Trophoblast cell (in vitro differentiated cells and primary cell): ENCODE measurements at regions not wholly inside any gene's neighbourhood (a gene's known extent, or its start where the extent isn't known, plus 50 kb on each side); places are given as distances from the start of the nearest gene placed in this dataset.
"Not testable (repeated sequence)": the region's sequence is repeated elsewhere in the genome, so short reads cannot be mapped to it uniquely, and the experiment has no call there.

Experiments
- DNase-seq, 2 donors: peaks; one replicate each; pipeline ENCODE4 v3.0.0-alpha.2; 2016
- H2AFZ ChIP-seq: 2 replicates; pipeline ENCODE4 v1.6.1; 2013; ENCODE audit warnings: low read length, moderate library complexity, mild to moderate bottlenecking; ENCODE audit not compliant: insufficient read depth, poor library complexity
- H2AK5ac ChIP-seq: 2 replicates; pipeline ENCODE4 v1.6.1; 2013; ENCODE audit warnings: mild to moderate bottlenecking, low read length
- H2BK120ac ChIP-seq: 2 replicates; pipeline ENCODE4 v1.6.1; 2013; ENCODE audit warnings: low read length, mild to moderate bottlenecking, moderate library complexity; ENCODE audit not compliant: insufficient read depth, poor library complexity
- H2BK12ac ChIP-seq: 2 replicates; pipeline ENCODE4 v1.6.1; 2013; ENCODE audit warnings: mild to moderate bottlenecking, low read length, moderate library complexity
- H2BK5ac ChIP-seq: 2 replicates; pipeline ENCODE4 v1.6.1; 2013; ENCODE audit warnings: low read length, low read depth, moderate library complexity, mild to moderate bottlenecking; ENCODE audit not compliant: poor library complexity
- H3K14ac ChIP-seq: 2 replicates; pipeline ENCODE4 v1.6.1; 2013; ENCODE audit warnings: mild to moderate bottlenecking, low read length
- H3K18ac ChIP-seq: 2 replicates; pipeline ENCODE4 v1.6.1; 2013; ENCODE audit warnings: mild to moderate bottlenecking, low read length
- H3K23ac ChIP-seq: 2 replicates; pipeline ENCODE4 v1.6.1; 2013; ENCODE audit warnings: low read length
- H3K27ac ChIP-seq: 2 replicates; pipeline ENCODE4 v1.5.1; 2013; ENCODE audit warnings: low read depth, mild to moderate bottlenecking, inconsistent platforms, low read length, moderate library complexity
- H3K27me3 ChIP-seq: 2 replicates; pipeline ENCODE4 v1.6.1; 2013; ENCODE audit warnings: inconsistent platforms, mild to moderate bottlenecking, low read length, moderate library complexity; ENCODE audit not compliant: insufficient read depth
- H3K36me3 ChIP-seq, 2 experiments: 1 replicate in 1 of 2; 2 replicates in 1 of 2; pipeline ENCODE4 v1.6.1; 2013; ENCODE audit warnings: low read length in 2 of 2, mild to moderate bottlenecking in 2 of 2, moderate library complexity in 1 of 2; ENCODE audit not compliant: insufficient read depth in 2 of 2, control insufficient read depth in 1 of 2
- H3K4ac ChIP-seq: 2 replicates; pipeline ENCODE4 v1.6.1; 2013; ENCODE audit warnings: low read depth, mild to moderate bottlenecking, low read length, moderate library complexity
- H3K4me1 ChIP-seq, 2 experiments: 1 replicate in 1 of 2; 2 replicates in 1 of 2; pipeline ENCODE4 v1.6.1; 2013; ENCODE audit warnings: low read length in 2 of 2, mild to moderate bottlenecking in 2 of 2, moderate library complexity in 1 of 2; ENCODE audit not compliant: insufficient read depth in 2 of 2, control insufficient read depth in 1 of 2
- H3K4me2 ChIP-seq: 2 replicates; pipeline ENCODE4 v1.6.1; 2013; ENCODE audit warnings: inconsistent platforms, mild to moderate bottlenecking, low read length, moderate library complexity
- H3K4me3 ChIP-seq: 2 replicates; pipeline ENCODE4 v1.5.1; 2013; ENCODE audit warnings: mild to moderate bottlenecking, low read depth, low read length, inconsistent platforms
- H3K79me1 ChIP-seq: one replicate; pipeline ENCODE4 v1.6.1; 2013; ENCODE audit warnings: low read length
- H3K79me2 ChIP-seq: 2 replicates; pipeline ENCODE4 v1.6.1; 2013; ENCODE audit warnings: low read length, mild to moderate bottlenecking; ENCODE audit not compliant: control insufficient read depth, insufficient read depth, poor library complexity
- H3K9ac ChIP-seq: 2 replicates; pipeline ENCODE4 v1.6.1; 2013; ENCODE audit warnings: mild to moderate bottlenecking, low read length
- H3K9me3 ChIP-seq: 2 replicates; pipeline ENCODE4 v1.6.1; 2013; ENCODE audit warnings: low read depth, mild to moderate bottlenecking, control low read depth, inconsistent platforms, low read length; ENCODE audit not compliant: insufficient read depth
- H4K12ac ChIP-seq: 2 replicates; pipeline ENCODE4 v1.6.1; 2013; ENCODE audit warnings: low read depth, mild to moderate bottlenecking, low read length, moderate library complexity
- H4K8ac ChIP-seq: 2 replicates; pipeline ENCODE4 v1.6.1; 2013; ENCODE audit warnings: low read depth, mild to moderate bottlenecking, low read length, moderate library complexity
- H4K91ac ChIP-seq: one replicate; pipeline ENCODE4 v1.6.1; 2013; ENCODE audit warnings: low read depth, mild to moderate bottlenecking, low read length, moderate library complexity
- WGBS: extraction: QIAGEN DNeasy Blood & Tissue Kit; methylation state at CpG from one replicate; pipeline ENCODE4 v1.1.7; 2013; ENCODE audit warnings: missing lambda C conversion rate; ENCODE audit not compliant: insufficient read length, insufficient coverage; ENCODE audit errors: extremely low coverage; 5-methylcytosine and 5-hydroxymethylcytosine counted together

- Histone ChIP-seq H3K4me1 (no peaks in the 10 kb centered on the region), H4K8ac (no peak overlapping the region), H3K36me3 (no peaks in the 10 kb centered on the region), H2AK5ac (no peak overlapping the region), H3K18ac (no peak overlapping the region), H2BK5ac (no peak overlapping the region), H3K4me3 (no peak overlapping the region), H4K12ac (no peak overlapping the region), H3K79me1 (no peaks in the 10 kb centered on the region), H3K4ac (no peak overlapping the region), H3K79me2 (no peaks in the 10 kb centered on the region), H2AFZ (no peak overlapping the region), H2BK120ac (no peak overlapping the region), H3K9ac (no peak overlapping the region), H2BK12ac (no peak overlapping the region), H4K91ac (no peak overlapping the region), H3K14ac (no peak overlapping the region), H3K27me3 (no peaks in the 10 kb centered on the region), H3K4me2 (no peak overlapping the region), H3K23ac (no peak overlapping the region), H3K9me3 (no peaks in the 10 kb centered on the region), H3K27ac (no peak overlapping the region)
- no peak for DNase-seq
Observed at GRCh38 chr20:53818457-53819177, 225.0 kb upstream of the ZNF217 start.

- H2AFZ ChIP-seq, H3K4me3 ChIP-seq, H3K4me2 ChIP-seq, H2AK5ac ChIP-seq, H3K79me1 ChIP-seq, H3K27ac ChIP-seq, H4K12ac ChIP-seq, H3K4ac ChIP-seq, H2BK12ac ChIP-seq, H3K79me2 ChIP-seq, H3K4me1 ChIP-seq, H4K91ac ChIP-seq, H3K27me3 ChIP-seq, H3K9me3 ChIP-seq, H3K23ac ChIP-seq, DNase-seq, H3K36me3 ChIP-seq, H4K8ac ChIP-seq, H2BK120ac ChIP-seq, H2BK5ac ChIP-seq, H3K14ac ChIP-seq, H3K18ac ChIP-seq, H3K9ac ChIP-seq: not testable (repeated sequence)
- no CpG with 5 or more reads among the region's 7 CpGs for WGBS
Observed at GRCh38 chr20:53817513-53817912, 223.9 kb upstream of the ZNF217 start.

GRCh38 chr20:53816872-53817398, 223.3 kb upstream of the ZNF217 start:
- Histone ChIP-seq H4K91ac (no peak overlapping the region), H3K4me3 (no peak overlapping the region), H3K27ac (no peak overlapping the region), H3K18ac (no peak overlapping the region), H3K4me1 (no peaks in the 10 kb centered on the region), H3K4me2 (no peak overlapping the region), H3K23ac (no peak overlapping the region), H4K8ac (no peak overlapping the region), H4K12ac (no peak overlapping the region), H2BK5ac (no peak overlapping the region), H3K9me3 (no peaks in the 10 kb centered on the region), H2AFZ (no peak overlapping the region), H3K27me3 (no peaks in the 10 kb centered on the region), H2BK120ac (no peak overlapping the region), H2BK12ac (no peak overlapping the region), H3K4ac (no peak overlapping the region), H3K14ac (no peak overlapping the region), H3K79me1 (no peaks in the 10 kb centered on the region), H3K9ac (no peak overlapping the region), H3K79me2 (no peaks in the 10 kb centered on the region), H2AK5ac (no peak overlapping the region), H3K36me3 (no peaks in the 10 kb centered on the region)
- DNase-seq = no peak
- no CpG with 5 or more reads among the region's 4 CpGs for WGBS

GRCh38 chr20:53815509-53815908, 221.9 kb upstream of the ZNF217 start:
- no peak overlapping the region for H3K27ac ChIP-seq
- no peak overlapping the region for H2AFZ ChIP-seq
- H3K4ac ChIP-seq = no peak overlapping the region
- H4K12ac ChIP-seq = no peak overlapping the region
- no peak overlapping the region for H3K9ac ChIP-seq
- DNase-seq = no peak
- H3K23ac ChIP-seq = no peak overlapping the region
- no peak overlapping the region for H3K4me3 ChIP-seq
- no peak overlapping the region for H3K14ac ChIP-seq
- H3K36me3 ChIP-seq = no peaks in the 10 kb centered on the region
- no peak overlapping the region for H3K4me2 ChIP-seq
- H3K4me1 ChIP-seq = no peaks in the 10 kb centered on the region
- no peak overlapping the region for H4K91ac ChIP-seq
- H4K8ac ChIP-seq = no peak overlapping the region
- no peaks in the 10 kb centered on the region for H3K9me3 ChIP-seq
- no peak overlapping the region for H2BK120ac ChIP-seq
- no peak overlapping the region for H2BK12ac ChIP-seq
- no peaks in the 10 kb centered on the region for H3K79me1 ChIP-seq
- no peak overlapping the region for H2AK5ac ChIP-seq
- no peak overlapping the region for H2BK5ac ChIP-seq
- H3K27me3 ChIP-seq = no peaks in the 10 kb centered on the region
- no peak overlapping the region for H3K18ac ChIP-seq
- H3K79me2 ChIP-seq = no peaks in the 10 kb centered on the region
